ENCODE measurements at regions not wholly inside any gene's neighbourhood (a gene's known extent, or its start where the extent isn't known, plus 50 kb on each side); places are given as distances from the start of the nearest gene placed in this dataset.
A peak's percentile ranks its signal among the peaks of the same experiment; 100 is the strongest.
"Not testable (repeated sequence)": the region's sequence is repeated elsewhere in the genome, so short reads cannot be mapped to it uniquely, and the experiment has no call there.

DNA sequence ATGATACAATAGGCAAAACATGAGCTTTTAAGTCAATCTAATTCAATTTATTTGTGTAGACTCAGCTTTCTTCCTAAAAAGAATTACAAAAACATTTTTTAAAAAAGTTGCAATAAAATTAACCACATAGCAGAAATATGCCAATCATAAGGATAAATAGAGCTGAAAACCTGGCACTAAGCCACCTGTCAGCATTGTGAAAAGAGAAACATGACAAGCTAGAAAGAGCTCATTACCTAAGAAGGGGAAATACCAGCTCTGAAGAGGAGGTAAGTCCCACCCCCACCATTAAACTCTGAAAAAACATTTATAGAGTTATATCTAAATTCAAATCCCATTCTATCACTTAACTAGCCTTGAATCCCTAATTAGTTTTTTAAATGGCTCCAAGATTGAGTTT is 372.9 kb downstream of the OSTF1 start:
- peak; percentile 2 for DNase-seq

DNA sequence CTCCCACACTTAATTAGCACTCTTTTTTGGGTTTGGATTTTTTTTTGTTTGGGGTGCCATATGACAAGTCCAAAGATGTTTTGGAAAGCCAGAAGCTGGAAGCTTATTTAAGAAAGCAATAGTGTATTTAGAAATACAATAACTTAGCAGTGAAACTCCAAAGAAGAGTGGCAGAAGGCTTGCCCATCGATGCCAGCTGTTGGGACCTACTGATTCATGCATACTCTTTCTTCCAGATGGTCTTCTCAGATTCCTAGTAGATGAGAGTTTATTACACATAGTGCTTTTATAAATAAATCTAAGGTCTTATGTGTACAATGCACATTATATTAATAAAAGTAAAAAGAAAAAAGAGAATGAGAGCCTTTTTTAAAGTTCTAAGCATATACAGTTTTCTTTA is 374.6 kb downstream of the OSTF1 start:
- DNase-seq = no peak

DNA sequence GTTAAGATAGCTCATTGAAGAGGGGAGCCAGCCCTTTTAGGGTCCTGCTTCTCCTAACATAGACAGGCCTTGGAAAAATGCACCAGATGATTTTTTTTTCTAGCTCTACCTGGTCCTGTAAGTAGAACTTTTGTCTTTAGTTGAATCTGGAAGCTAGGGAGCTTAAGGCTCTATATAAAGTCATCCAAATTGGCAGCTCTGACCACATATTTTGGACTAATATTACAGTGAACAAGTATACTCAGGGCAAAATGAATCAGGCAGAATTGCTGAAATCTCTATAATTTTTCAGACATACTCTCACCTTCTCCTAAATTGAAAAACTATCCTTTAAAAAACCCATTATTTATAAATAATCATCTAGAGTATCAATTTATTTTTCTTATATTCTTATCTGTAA is 375.6 kb downstream of the OSTF1 start:
- DNase-seq = no peak

DNA sequence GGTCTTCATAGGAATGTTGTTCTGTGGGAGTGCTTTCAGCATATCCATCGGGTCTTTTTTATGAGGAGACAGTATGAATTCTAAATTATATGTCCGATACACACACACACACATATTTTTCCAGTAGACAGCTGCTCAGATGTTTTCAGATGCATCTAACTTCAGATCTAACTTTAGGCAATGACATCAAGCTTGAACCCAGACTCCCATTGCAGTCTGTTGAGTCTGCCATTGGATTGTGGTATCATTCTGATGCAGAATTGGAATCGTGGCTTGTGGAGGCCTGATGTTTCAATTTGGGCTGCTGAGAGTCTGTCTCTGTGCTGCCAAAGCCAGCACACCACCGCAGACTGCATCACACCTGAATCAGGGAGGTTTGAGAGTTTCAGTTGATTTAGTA is 376.4 kb downstream of the OSTF1 start:
- DNase-seq = no peak

DNA sequence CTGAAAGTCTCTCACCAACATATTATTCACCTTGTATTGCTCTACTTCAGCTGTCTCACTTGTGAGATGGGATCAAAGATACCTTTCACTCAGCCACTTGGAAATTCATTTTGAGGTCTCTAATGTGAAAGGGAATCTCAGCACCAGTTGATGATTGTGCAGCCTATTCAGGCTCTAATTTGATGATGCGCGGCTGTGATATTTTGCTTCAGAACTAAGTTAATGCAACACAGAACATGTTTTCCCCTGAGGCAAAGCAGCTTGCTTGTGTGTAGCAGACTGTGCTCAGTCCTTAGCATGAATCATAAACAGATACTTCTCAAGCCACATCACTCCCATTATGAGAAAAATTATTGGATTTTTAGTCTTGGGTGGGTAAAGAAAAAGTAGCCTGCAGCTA is 378.8 kb downstream of the OSTF1 start:
- DNase-seq = no peak

DNA sequence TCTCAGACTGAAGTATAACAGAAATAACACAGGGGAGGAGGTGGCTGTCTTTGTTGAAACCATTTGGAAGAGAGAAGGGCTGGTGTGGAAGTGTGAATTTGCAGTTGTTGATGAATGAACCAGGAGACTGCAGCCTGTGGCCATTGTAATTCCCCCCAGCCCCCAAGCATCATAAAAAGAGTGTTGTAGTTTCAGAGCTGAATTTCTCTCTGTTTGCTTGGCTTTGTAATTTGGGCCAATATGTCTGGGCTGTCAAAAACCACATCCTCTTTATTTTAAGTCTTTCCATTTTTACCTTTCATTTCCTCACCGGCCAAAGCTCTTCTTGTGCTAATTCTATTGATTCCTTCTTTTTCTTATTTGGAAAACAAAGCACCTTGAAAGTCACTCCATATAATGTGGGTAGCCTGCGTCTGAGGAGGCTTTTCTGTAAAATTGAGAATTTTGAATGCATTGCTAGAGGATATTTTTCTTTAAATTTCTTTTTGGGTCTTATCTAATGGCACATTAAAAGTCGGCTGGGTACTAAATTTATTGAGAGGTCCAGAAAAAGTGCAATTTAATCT is 383.3 kb downstream of the OSTF1 start:
- no peak for DNase-seq

DNA sequence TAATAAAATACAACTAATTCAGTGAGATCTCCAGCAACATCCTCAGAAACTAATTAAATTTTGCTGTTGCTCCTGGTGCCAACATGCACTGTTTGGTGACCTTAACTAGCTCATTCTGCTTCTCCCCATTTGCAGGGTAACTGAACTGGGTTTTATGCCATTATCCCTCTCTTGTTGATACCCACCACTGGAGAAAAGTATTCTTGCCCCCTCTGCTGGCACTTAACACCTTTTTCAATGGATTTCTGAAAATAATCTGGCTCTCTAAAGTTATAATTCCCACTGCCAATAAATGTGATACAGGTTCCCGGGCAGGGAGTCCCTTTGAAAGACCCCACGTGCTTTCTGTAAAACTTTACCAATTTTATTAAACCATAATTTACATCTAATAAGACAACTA is 394.3 kb downstream of the OSTF1 start:
- peak; percentile 3 for DNase-seq

DNA sequence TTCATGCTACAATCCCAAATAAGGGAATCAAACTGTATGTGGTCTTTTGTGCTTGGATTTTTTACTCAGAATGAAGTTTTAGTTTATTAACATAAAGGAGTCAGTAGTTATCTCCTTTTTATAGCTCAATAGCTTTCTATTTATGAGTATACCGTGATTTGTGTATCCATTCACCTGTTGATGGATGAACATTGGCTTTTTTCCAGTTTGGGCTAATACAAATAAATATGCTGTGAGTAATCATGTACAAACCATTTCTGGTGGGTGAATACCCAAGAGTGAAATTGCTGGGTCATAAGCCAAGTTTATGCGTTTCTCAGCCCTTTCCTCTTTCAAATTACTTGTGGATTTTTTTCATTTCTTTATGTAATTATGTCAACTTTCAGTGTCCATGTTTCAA is 395.3 kb downstream of the OSTF1 start:
- DNase-seq = no peak

DNA sequence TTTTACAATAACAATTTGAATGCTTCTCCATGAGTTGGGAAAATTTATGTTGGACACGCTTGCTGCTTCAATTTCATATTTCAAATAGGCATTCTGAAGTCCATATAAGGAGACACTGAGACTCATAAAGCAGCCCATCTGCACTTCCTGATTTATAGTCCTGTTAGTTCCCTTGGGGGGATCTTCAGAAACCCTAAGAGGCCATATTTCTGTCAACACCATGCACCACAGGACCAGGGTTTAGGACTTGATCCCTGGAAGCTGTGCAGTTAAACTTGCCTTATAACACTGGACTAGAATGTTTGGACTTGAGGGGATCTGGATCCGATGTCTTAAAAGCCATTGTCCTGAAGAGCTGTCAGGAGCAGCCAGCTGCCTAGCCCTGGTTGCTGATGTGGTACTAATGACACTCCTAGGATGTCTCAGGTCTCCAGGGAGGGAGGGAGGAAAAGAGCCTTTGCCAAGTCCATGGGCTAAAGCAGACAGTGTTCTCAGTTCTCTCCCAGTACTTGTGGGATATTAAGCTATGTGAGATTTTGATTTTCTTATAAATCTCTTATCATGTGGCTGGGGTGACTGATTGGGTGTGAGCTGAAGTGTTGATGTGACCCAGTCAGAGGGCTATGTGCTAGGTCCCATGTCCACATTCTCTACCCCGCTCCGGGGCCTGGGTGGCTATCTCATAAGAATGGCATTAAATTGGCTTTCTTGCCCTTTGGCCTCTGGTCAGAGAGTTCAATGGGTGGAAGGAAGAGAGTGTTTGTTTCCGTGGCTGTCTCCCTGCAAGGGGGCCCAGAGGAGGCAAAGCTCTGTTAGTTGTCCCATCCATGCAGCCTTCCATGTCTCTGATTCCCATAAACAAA is 399.8 kb downstream of the OSTF1 start:
- DNase-seq = no peak

DNA sequence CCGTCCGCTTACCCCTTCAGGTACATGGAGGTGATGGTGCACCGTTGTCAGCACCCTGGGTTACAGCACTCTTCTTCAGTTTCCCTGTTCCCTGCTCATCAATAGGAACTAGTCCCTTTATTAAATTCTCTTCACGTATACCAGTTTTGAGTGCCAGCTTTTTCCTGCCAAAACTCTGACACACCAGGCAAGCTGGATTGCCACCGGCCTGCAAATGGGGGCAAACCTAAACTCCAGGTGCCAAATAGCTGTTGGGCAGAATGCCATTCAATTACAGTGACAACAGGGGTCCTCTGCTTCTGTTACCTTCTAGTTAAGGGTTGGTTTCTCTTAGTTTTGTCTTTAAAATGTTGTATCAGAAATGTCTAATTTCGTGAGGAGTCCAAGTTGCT is 400.4 kb downstream of the OSTF1 start:
- no peak for DNase-seq

DNA sequence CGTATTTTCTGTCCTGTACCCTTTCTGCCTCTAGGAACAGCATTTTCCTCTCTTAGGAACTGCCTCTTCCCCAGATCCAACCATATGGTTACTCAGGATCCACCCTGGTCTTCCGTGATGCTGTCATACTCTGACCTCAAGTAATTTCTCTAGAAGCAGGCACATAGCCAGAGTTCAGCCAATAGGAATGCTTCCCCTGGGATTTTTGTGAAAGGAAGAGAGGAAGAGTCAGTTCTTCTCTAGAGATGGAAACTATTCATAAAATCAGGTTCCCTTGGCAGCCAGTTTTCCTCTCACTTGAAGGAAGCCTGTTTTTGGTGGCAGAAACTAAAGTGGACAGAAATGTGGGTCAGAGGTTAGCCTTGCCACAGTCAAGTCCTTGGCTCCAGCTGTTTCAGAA is 400.1 kb upstream of the PCSK5 start:
- DNase-seq = no peak

DNA sequence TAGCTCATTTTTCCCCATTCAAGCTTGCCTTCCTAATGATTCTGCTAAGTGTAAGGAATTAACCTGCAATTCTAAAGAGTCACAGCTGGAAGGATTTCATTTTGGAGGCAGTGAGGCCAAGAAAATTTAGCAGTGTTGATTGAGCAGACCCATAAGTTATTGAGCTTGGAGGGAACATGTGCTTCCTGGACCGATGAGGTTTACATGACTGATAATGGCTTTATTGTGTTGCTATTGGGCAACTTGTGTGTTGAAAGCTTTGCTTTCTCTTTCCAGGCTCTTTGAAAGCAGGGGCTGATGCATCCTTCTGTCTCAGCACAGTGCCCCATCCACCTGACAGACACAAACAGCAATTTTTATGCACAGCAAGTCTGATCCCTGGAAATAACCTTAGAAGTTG is 398.9 kb upstream of the PCSK5 start:
- no peak for DNase-seq

DNA sequence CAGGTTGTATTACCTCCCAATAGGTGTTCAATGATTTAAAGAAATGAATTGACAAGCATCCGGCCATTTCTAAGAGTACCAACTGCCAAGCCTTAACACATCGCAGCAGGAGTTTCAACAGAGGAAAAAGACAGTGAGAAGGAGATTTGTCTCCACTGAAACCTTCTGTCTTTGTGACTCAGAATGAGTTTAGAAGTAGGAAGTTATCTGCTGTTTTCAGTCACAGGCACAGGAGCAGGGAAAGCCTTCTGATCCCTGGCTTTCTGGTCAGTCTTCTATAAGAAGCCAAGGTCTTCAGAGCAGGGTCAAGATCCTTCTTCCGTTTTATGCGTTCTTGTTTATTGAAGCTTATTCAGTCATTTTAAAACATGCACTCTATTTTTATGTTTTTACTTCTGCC is 390.7 kb upstream of the PCSK5 start:
- no peak for DNase-seq

DNA sequence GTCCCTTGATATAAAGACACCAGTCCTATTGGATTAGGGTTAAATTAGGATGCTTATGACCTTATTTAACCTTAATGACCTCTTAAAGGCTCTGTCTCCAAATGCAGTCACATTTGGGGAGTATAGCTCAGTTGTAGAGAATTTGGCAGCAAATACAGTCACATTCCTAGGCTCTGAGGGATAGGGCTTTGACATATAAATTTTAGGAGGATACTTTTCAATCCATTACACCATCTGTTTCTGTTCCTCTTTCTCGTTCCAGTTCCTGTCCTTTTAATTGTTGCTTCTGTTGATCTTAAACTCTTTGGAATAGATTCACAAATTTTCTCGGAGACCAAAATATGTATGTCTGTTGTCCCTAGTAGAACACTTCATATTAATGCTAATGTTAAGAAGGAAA is 390.0 kb upstream of the PCSK5 start:
- DNase-seq = no peak

DNA sequence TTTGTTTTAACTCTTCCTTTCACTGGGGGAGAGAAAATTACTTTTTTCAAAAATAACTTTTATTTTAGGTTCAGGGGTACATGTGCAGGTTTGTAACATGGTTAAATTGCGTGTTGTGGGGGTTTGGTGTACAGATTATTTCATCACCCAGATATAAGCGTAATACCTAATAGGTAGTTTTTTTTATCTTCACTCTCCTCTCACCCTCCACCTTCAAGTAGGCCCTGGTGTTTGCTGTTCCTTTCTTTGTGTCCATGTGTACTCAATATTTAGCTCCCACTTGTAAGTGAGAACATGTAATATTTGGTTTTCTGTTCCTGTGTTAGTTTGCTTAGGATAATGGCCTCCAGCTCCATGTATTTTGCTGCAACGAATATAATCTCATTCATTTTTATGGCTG is 389.5 kb upstream of the PCSK5 start:
- not testable (repeated sequence) for DNase-seq

DNA sequence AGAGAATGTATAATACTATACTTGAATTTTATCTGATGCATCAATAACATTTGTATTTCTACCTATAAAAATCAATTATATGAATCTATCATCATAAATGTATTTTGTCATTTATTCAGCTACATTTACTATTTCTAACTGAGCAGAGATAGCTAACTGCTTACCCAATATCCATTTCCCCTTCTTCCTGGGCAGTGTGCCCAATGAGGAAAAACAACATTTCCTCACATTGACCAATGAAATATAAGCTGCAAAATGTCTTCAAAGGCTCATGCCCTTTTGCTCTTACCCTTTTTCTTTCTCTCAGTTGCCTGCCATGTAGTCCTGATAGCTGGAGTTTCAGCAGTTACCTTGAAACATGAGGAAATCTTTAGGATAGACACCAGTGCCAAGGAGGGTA is 385.8 kb upstream of the PCSK5 start:
- peak; percentile 3 for DNase-seq

DNA sequence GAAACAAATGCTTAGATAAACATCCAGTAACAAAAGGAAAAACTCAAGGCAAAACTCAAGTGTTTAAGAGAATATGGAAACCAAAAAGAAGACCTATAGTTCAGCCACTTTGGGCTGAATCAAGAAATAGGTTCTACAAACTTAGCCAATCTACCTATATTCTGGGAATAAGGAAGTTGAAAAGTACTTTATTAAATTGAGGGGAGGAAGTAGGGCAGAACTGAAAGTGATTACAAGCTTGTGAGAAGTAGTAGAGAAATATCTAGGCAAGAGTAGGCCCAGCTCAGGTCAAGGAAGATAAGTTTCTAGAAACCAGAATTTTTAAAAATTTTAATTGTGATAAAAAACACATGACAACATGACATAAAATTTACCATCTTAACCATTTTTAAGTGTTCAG is 384.8 kb upstream of the PCSK5 start:
- no peak for DNase-seq

DNA sequence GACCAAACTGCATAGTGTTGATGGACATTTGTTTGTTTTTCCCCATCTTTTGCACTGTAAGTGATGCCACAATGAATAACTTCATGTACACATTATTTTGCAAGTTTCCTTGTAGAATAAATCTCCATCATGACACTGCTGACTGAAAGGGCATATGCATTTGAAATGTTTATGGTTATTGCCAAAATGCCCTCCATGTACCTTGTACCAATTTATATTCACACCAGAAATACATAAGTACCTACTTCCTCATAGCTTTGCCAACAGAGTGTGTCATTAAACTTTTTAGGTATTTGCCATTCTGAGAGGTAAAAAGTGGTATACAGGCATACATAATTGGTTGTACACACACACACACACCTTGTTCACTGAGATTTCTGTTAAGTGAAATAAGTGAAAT is 361.0 kb upstream of the PCSK5 start:
- no peak for DNase-seq

DNA sequence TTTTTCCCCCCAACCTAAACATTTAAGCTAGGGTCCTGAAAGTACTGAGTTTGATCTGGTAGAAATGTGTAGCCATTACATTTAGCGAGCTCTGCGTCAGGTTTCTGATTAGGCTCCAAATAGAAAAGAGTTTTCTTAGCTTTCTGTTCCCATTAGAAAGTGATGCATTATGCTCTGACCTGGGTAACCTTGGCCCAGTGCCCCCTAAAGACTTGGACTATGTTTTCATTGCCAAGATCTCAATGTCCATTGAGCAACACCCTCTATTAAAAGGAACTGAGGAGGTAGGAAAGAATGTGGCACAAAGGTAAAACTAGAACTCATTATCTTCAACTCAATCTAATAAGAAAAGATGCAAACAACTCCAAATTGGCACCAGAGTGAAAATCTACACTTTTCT is 358.9 kb upstream of the PCSK5 start:
- DNase-seq = no peak

DNA sequence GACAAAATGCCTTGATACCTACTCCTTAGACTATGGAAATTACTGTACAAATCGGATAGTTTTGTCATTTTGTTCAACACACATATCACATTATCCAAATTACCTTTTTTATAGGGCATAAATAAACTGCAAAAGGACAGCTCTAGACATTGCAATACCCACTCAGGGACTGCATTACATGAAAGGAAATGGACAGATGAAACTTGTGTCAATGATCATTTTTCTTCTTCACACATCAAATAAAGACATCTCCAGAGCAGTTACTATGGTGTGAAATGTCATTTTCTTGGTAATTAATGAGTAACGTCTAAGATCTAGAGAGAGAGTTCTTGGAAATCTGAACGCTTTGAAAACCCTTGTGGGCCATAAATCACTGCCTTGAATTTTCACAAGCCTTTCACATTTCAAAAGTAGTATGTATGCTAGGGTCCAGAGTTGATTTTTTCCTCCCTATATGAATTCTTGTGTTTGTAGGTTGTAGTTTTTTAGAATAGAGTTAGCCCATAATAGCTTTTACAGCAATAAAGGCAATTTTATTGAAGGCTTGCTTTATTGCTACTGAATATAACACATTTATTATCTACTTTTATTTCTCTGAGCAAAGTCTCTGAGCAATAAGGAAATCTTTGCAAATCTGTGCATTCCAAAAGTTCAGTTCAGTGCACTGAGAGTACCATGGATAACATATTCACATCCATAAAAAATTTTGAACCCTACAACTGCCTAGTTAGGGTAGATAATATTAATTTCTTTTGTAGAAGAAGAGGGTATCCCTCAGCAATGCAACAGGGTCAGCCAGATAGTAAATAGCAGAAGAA is 358.0 kb upstream of the PCSK5 start:
- DNase-seq = no peak

DNA sequence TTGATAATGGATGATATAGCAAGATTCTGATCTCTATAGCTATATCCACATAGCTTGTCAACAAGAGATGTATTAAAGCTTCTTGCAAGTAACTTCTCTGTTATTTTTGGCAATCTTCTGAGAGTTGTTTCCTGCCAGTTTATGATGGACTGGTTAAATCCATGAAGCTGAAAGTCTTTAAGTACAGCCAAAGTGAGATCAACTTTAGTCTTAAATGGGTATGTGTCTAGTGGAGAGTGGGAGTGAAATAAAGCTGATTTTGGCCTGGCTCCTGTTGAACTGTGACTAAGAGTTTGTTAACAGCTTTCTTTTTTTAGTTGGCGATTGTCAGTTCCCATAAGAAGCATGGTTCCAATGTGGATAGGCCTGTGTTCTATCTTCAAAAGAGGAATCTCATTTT is 350.9 kb upstream of the PCSK5 start:
- no peak for DNase-seq

DNA sequence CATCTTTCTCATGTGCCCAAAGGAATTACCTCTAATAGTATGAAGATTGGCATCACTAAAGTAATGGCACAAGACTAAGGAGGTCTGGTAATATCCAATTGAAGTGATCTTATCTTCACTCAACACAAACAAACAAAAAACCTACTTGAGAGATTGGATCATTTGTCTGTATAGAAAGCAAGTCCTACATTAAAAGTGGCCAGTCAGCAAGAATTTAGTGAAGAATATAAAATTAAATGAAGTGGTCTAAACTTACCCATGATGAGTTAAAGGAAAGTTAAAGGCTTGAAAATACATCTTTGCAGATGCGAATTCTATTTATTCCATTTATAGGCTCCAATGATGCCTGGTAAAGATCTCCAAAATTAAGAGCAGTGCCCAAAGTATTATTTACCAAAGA is 350.3 kb upstream of the PCSK5 start:
- no peak for DNase-seq

DNA sequence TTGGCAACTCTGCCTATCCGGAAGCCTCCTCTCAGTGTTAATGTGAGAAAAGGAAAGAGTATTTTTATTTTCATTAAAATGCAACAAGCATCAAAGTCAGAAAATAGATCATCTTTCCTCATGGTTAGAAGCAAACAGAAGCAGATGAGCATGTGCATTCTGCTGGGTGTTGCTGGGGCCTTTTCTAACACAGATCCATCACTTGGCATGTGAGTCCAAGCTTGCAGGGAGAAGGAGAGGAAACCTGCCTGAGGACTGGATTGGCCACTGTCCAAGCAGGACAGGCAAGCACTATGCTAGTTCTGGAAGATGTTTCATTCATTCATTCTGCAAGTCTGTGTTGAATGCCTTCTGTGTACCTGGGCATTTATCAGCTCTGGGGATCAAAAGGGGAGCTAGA is 348.7 kb upstream of the PCSK5 start:
- no peak for DNase-seq

DNA sequence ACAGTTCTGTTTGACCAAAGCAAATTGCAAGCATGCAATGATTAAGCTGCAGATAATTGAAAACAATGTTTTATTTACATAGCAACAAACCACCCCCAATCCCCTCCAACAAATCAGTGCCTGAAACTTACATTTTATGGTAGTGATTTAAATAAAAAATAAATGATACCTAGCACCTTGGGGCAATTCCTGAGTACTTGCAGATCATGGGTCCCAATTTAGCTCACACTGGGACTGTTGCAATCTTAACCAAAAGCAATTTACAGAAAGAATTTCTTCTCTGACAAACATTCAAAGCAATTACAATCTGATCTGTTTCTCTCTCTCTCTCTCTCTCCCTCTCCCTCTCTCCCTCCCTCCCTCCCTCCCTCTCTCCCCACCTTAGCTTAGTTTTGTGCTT is 345.7 kb upstream of the PCSK5 start:
- no peak for DNase-seq
